ENCODE measurements at regions not wholly inside any gene's neighbourhood (a gene's known extent, or its start where the extent isn't known, plus 50 kb on each side); places are given as distances from the start of the nearest gene placed in this dataset.

- Histone ChIP-seq H3K4me3 (no peak overlapping the region), H3K36me3 (replicated peaks in 1 of 2; ENCODE audit: insufficient read depth in 1 of 2, low read depth in 2 of 2) (no peaks in the 10 kb centered on the region), H3K9me3 (no peaks in the 10 kb centered on the region), H3K27me3 (no peaks in the 10 kb centered on the region), H3K27ac (no peak overlapping the region), H3K4me1 (no peaks in the 10 kb centered on the region)
- DNase-seq: no peak
- ATAC-seq: no peak
- WGBS, 2 donors: 97 to 100% methylated on average over 1 of the region's 1 CpG
- no peak for TF ChIP-seq POLR2A (IDR thresholded peaks at IDR 0.05)
- TF ChIP-seq, protein P1, sequence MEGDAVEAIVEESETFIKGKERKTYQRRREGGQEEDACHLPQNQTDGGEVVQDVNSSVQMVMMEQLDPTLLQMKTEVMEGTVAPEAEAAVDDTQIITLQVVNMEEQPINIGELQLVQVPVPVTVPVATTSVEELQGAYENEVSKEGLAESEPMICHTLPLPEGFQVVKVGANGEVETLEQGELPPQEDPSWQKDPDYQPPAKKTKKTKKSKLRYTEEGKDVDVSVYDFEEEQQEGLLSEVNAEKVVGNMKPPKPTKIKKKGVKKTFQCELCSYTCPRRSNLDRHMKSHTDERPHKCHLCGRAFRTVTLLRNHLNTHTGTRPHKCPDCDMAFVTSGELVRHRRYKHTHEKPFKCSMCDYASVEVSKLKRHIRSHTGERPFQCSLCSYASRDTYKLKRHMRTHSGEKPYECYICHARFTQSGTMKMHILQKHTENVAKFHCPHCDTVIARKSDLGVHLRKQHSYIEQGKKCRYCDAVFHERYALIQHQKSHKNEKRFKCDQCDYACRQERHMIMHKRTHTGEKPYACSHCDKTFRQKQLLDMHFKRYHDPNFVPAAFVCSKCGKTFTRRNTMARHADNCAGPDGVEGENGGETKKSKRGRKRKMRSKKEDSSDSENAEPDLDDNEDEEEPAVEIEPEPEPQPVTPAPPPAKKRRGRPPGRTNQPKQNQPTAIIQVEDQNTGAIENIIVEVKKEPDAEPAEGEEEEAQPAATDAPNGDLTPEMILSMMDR (IDR thresholded peaks at IDR 0.05): no peak
- intact Hi-C loops (cut with DNase I): no loop called here
These were observed 78.6 kb downstream of the TMEM270 start for GRCh38 chr7:73939528-73939927.

DNA sequence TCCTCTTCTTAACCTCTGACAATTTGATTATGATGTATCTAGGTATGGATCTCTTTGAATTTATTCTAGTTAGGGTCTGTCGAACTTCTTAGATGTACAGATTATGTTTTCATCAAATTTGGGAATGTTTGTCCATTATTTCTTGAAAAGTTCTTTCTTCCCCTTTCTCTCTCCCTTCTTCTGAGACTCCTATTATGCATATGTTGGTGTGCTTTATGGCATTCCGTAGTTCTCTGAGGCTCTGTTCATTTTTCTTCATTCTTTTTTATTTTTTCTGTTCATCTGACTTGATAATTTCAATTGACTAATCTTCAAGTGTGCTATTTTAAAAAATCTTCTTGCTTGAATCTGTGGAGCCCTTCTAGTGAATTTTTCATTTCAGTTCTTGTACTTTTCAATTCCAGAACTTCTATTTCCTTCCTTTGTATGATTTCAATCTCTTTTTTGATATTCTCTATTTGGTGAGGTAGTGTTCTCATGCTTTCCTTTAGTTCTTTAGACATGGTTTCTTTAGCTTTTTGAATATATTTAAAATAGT is 79.8 kb downstream of the TMEM270 start:
- ATAC-seq: no peak

DNA sequence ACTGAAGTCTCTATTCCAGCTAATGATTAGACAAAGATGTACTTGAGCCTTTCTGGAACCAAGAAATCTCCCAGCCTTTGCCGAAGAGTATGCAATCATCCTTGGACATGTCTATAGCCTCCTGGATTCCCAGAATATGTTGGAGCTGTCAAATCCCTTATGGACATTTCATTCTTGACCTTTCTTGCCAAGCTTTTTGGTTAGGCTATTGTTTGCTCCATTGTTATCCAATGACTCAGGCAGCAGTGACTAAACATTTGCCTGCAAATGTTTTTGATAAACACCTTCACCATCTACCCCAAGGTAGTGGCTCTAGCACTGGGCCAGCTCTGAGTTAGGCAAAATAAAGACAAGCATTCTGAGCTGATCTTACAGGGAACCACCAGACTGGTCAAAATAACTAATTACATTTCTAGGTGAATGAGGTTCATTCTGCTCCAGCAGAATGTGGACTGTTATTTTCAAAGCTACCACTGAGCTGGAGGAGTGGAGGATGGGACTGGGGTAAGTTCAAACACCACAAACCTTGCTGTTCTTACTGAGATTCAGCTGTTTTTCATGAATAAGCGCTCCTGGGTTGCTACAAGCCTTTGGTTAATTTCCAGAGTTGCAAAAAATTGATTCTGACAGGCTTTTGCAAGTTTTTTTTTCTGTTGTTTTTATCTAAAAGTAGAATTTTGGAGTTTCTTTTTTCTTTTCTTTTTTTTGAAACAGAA is 81.0 kb downstream of the TMEM270 start:
- Histone ChIP-seq H3K9me3 (no peaks in the 10 kb centered on the region), H3K27me3 (no peaks in the 10 kb centered on the region), H3K4me3 (no peak overlapping the region), H3K36me3 (replicated peaks in 1 of 2; ENCODE audit: insufficient read depth in 1 of 2, low read depth in 2 of 2) (no peaks in the 10 kb centered on the region), H3K27ac (no peak overlapping the region), H3K4me1 (no peaks in the 10 kb centered on the region)
- no peak for ATAC-seq
- no peak for TF ChIP-seq POLR2A (IDR thresholded peaks at IDR 0.05)
- TF ChIP-seq, protein P1 (IDR thresholded peaks at IDR 0.05): no peak
- intact Hi-C loops (cut with DNase I): no loop called here
- no peak for DNase-seq
- WGBS, 2 donors: 67 to 76% methylated on average over 2 of the region's 2 CpGs

More for the DNA sequence above, 79.8 kb downstream of the TMEM270 start:
- no peaks in the 10 kb centered on the region for H3K27me3 ChIP-seq
- no peak overlapping the region for H3K4me3 ChIP-seq
- TF ChIP-seq, protein P1 (IDR thresholded peaks at IDR 0.05): no peak
- TF ChIP-seq POLR2A (IDR thresholded peaks at IDR 0.05): no peak
- WGBS, 2 donors: 70 to 78% methylated on average over 2 of the region's 2 CpGs
- H3K36me3 ChIP-seq (replicated peaks in 1 of 2; ENCODE audit: insufficient read depth in 1 of 2, low read depth in 2 of 2): no peaks in the 10 kb centered on the region
- intact Hi-C loops (cut with DNase I): no loop called here
- no peaks in the 10 kb centered on the region for H3K4me1 ChIP-seq
- no peak overlapping the region for H3K27ac ChIP-seq
- no peaks in the 10 kb centered on the region for H3K9me3 ChIP-seq
- DNase-seq: no peak

GRCh38 chr7:73945022-73945421 is 83.0 kb upstream of the ELN start:
- intact Hi-C loops (cut with DNase I): no loop called here
- ATAC-seq (no peak), DNase-seq (no peak)
- 92 to 96% methylated on average over 2 of the region's 2 CpGs for WGBS, 2 donors
- TF ChIP-seq, protein P1 (IDR thresholded peaks at IDR 0.05): no peak
- TF ChIP-seq POLR2A (IDR thresholded peaks at IDR 0.05): no peak
- Histone ChIP-seq H3K9me3 (peaks cover 0 to 3% (median 0%) of the 10 kb centered on the region in 3 donors), H3K4me1 (no peaks in the 10 kb centered on the region), H3K27me3 (no peaks in the 10 kb centered on the region), H3K4me3 (no peak overlapping the region), H3K36me3 (replicated peaks in 1 of 2; ENCODE audit: insufficient read depth in 1 of 2, low read depth in 2 of 2) (no peaks in the 10 kb centered on the region), H3K27ac (no peak overlapping the region)

DNA sequence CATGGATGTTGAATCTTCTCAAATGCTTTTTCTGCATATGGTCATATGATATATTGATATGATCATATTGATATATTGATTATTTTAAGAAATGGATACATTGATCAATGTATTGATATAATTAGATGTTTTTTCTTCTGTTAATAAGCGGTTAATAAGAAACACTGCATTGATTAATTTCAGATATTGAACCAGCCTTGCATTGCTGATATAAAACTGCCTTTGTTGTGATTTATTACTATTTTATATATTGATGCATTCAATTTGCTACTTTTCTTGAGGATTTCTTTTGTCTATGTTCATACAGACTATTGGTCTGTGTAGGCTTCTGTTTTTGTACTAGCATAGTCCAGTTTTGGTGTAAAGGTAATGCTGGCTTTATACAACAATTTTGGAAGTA is 79.7 kb upstream of the ELN start:
- TF ChIP-seq, protein P1 (IDR thresholded peaks at IDR 0.05): no peak
- no peak for TF ChIP-seq POLR2A (IDR thresholded peaks at IDR 0.05)
- intact Hi-C loops (cut with DNase I): no loop called here
- WGBS, 2 donors: 93 to 98% methylated on average over 1 of the region's 1 CpG
- no peaks in the 10 kb centered on the region for H3K27me3 ChIP-seq
- H3K36me3 ChIP-seq (replicated peaks in 1 of 2; ENCODE audit: insufficient read depth in 1 of 2, low read depth in 2 of 2): no peaks in the 10 kb centered on the region
- ATAC-seq (no peak), DNase-seq (no peak)
- no peaks in the 10 kb centered on the region for H3K4me1 ChIP-seq
- no peak overlapping the region for H3K4me3 ChIP-seq
- peaks cover 0 to 3% (median 0%) of the 10 kb centered on the region in 3 donors for H3K9me3 ChIP-seq
- no peak overlapping the region for H3K27ac ChIP-seq

Data from body of pancreas (tissue), 4 donors.